M059J (cell line): ENCODE measurements at regions not wholly inside any gene's neighbourhood (a gene's known extent, or its start where the extent isn't known, plus 50 kb on each side); places are given as distances from the start of the nearest gene placed in this dataset.

Experiments
- DNase-seq: peaks from one replicate; pipeline ENCODE4 v3.0.0-alpha.2; 2012; ENCODE audit warnings: low read depth

DNA sequence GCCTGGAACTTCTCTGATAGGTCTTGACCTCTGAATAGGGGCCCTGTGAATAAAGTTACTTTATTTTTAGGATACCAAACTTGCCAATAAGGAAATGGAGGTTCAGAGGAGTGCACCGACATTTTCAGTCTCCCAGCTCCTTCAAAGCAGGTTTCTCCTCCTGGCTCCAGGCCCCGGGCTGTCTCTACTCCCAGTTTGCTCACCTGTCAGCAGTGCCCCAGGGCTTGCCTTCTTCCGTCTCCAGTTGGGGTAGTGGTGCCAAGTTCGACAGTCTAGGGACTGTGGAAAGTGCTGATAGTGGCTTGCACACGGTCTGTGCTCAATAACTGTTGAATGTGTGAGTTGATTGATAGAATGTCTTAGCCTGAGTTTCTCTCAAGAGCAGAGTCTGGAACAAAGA is 149.2 kb downstream of the ACTL8 start:
- no peak for DNase-seq

- no peak for DNase-seq
These were observed 152.9 kb downstream of the ACTL8 start for GRCh38 chr1:17907999-17908398.

- no peak for DNase-seq
These were observed 153.8 kb downstream of the ACTL8 start for GRCh38 chr1:17908945-17909344.

DNA sequence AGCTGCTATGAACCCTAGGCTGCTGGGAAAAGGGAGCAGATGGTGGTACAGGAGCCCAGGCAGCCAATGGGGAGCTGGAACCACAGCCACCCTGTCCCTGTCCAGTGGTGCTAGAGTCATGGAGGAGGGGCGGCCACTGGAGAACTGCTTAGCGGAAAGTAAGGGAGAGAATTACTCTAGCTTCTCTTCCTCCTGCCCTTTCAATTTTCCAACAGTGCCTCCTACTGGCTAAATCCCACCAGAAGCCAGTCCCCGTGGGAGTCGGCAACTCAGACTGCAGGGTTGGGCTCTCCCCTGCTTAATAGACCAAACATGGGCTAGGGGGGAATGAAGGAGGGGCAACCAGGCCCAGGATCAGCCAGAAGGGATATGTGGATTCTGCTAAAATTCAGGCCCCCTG is 154.5 kb downstream of the ACTL8 start:
- peak; percentile 11 for DNase-seq

GRCh38 chr1:17911791-17912190 is 156.7 kb downstream of the ACTL8 start:
- no peak for DNase-seq

DNA sequence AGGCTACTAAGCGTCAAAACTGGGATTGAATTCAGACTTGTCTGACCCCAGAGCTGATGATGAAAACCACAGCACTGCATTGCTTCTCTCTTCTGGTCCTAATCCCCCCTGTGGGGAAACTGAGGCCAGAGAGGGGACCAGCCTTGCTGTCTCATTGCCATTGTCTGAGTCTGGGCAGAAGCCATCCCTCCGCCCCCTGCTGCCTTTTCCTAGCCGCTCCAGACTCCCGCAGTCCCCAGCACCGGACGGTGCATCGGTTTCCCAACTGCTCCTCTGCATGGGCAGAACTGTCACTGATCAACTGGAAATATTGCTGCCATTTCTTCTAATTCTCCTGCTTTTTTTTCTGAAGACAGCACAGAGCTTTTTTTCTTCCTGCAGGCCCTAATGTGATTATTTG is 157.4 kb downstream of the ACTL8 start:
- DNase-seq: no peak

DNA sequence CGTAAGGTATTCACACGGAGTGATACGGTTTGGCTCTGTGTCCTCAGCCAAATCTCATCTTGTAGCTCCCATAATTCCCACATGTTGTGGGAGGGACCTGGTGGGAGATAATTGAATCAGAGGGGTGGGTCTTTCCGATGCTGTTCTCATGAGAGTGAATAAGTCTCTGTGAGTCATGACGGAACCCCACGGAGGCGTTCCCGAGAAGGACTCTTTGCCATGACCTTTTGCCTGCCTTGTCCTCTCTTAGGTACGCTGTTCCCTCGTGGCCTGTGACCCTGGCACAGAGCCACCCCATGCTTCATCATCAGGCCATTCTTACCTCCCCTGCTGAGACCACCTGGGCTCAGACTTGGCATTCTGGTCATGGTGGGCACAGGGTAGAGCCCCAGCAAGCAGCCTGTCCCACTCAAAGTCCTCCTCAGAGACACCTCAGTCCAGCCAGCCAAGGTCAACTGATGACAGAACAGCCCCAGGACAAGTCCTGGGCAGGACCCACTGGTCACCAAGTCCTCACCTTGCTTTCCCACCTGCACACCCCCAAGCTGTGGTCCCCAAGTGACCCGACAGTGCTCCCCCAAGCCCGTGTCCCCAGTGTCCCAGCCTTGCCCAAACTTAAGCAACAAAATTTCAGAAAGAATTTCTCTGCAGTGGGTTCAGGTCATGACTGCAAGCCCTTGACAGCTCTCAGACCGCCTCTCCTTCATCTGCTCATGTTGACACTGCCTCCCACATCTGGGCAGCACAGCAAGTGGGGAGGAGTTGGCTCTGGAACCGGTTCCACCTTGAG is 158.4 kb downstream of the ACTL8 start:
- DNase-seq: no peak

GRCh38 chr1:17914131-17914530 is 159.0 kb downstream of the ACTL8 start:
- no peak for DNase-seq

- no peak for DNase-seq
These were observed 159.9 kb downstream of the ACTL8 start for GRCh38 chr1:17914987-17915386.

DNA sequence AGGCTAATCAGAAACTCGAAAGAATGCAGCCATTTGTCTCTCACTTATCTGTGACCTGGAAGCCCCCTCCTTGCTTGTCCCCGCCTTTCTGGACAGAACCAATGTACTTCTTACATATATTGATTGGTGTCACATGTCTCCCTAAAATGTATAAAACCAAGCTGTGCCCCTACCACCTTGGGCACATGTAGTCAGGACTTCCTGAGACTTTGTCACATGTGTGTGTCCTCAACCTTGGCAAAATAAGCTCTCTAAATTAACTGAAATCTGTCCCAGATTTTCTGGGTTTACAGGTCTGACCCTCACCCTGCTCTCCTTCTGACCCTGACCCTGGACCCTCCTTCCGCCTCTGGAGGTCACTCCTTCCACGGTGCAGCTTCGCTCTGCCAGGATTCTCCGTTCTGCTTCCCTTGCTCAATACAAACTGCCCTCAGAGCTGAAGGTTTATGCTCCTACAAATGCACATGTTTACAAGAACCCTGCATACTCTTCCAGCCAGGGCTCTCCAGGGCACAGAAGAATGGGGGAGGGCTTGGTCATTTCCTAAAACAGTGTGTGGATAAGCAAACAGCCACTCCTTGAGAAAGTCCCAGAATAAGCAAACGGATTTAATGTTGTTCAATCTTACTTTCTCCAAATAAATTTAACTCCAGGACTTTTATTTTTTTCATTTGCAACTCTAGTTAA is 160.5 kb downstream of the ACTL8 start:
- DNase-seq: no peak

DNA sequence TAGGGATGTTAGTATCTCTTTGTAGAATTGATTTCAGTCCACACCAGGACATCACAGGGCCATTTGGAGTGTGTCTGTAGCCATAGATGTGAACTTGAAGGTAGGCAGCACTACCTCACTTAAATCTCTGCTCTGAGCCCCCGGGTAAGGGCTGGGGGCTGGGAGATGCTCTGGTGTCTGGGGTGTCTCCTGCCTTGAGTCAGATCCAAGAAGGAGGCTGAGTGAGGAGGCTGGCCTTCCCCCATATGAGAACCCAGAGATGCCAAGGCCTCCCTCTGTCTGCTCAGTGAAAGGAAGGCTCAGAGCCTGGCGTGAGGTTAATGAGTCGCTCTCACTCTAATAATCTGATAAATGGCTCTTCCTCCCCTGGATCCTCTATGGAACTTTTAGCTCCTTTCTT is 161.6 kb downstream of the ACTL8 start:
- DNase-seq: no peak

DNA sequence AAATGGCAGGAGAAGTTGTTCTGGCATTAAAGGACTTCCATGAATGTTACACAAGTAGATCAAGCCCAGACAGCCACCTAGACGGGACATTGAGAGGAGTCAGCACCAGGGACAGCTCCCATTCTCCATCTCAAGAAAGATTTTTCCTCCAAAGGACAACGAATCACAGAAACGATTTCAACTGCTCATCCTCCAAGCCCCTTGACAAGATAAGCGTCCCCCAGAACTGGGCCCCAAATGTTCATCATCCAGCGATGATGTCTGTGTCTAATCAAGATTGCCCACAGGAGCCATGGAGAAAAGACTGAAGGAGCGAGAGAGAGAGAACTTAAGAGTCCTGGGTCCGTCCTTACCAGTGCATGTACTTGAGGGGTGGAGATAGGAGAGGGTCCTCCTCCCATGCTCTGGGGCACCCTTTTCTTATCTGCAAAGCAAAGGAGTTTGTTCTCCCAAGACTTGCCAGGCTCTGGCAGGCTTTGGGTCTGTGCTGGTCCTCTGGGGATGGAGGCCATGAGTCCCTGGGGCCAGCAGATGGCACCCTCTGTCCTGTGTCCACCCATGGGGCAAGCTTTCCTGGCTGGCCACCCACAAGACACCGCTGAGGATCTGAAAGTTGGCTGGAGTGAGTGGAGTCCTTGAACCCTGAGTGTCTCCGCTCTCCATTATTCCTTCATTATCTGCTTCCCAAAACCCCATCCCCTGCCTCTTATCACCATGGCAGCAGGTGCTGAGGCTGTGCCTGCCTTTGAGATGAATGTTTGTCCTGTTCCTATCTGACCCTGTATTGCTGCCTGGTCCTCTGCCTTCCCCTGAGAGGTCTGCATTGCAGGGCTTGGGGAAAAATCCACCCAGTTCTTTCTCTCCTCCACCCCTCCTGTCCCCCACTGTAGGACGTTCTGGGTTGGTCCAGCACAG is 164.6 kb downstream of the ACTL8 start:
- peak; percentile 47 for DNase-seq

- DNase-seq: no peak
These were observed 165.9 kb downstream of the ACTL8 start for GRCh38 chr1:17920881-17921640.

GRCh38 chr1:17922833-17923232 is 167.7 kb downstream of the ACTL8 start:
- DNase-seq: peak; percentile 26

- no peak for DNase-seq
These were observed 168.5 kb downstream of the ACTL8 start for GRCh38 chr1:17923666-17924065.

GRCh38 chr1:17924578-17924977 is 169.4 kb downstream of the ACTL8 start:
- no peak for DNase-seq

DNA sequence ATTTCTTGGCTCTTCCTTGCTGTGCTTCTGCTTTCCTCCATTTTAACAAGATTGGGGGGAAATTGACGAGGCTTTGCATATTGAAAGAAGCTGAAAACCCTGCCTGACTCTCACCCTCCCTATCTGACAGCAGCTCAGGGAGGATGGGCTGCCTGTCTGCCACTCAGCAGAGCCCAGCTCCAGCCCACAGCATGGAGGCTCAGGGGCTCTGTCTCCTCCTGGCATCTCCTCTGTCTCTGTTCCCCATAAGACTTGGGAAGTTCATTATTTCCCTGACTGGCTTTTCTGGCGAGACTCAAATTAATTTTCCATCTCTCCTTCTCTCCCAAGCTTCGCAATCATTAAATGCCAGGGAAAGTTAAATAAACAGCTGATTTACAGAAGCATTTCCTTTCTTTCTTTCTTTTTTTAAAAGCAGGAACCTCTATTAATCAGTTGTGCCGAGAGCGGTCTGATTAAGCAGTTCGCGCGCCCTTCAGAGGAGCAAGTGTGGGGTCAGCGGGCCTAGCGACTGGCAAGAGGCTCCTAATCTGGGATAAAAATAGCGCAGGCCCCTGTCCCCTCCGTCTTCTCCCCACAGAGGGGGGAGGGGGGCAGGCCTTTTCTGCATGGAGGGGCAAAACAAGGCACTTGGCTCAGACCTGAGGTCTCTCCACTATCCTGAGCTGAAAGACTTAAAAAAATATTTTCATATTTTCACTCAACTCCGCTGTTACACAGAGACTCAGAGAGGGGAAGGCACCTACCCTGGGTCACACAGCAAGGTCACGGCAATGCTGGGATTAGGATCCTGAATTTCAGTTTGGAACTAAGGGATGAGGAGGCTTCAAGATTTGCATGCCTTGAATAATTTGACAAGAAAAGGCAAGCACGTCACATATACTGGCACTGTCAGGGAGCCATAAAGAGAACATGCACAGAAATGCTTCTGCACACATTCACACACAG is 170.4 kb downstream of the ACTL8 start:
- DNase-seq: no peak

DNA sequence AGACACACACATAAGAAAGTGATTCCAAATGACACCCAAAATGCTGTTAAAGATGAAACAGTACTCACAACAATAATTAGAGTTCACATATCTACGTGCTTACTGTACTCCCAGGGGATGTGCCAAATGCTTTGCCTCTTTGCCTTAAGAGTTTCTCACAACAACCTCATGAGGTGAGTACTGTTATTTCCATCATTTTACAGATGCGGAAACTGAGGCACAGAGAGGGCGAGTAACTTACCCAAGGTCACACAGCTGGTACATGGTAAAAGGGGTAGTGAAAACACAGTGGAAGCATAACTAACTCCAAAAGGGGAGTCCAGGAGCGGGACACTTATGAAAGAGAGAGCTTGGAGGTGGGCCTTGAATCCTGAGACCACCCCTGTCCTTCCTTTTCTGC is 171.8 kb downstream of the ACTL8 start:
- no peak for DNase-seq

DNA sequence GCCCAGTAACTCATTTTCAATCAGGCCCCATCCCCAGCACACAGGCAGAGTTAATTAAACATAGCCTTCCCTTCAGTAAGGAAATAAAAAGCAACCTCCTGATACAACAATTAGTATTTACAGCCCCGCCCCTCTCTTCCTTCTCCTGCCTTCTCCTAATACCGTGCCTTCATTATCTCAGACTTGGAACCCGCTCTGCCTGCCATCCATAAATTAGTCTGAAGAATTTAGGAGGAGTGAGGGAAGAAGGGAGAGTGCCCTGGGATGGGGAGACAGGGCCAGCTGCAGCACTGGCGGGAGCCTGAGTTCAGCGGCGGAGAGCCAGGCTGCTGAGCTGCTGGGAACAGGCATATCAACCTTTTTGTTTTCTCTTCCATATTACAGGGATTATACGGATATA is 172.8 kb downstream of the ACTL8 start:
- DNase-seq: no peak

- no peak for DNase-seq
These were observed 174.1 kb downstream of the ACTL8 start for GRCh38 chr1:17929224-17929623.

- DNase-seq: no peak
These were observed 175.5 kb downstream of the ACTL8 start for GRCh38 chr1:17930635-17931034.
